Testis (tissue), 2 donors: ENCODE measurements at regions not wholly inside any gene's neighbourhood (a gene's known extent, or its start where the extent isn't known, plus 50 kb on each side); places are given as distances from the start of the nearest gene placed in this dataset.

Experiments
- POLR2A ChIP-seq: fragments of 450-650 bp; IDR thresholded peaks from one replicate; pipeline ENCODE4 v1.6.1; 2017; ENCODE audit warnings: antibody characterized with exemption, mild to moderate bottlenecking, moderate library complexity
- TF ChIP-seq, protein P1 (sequence below), 3 experiments: fragments of 450-650 bp in 2 of 3; fragments of 200-600 bp in 1 of 3; sonication (generic) in 1 of 3; IDR thresholded peaks; one replicate each; pipeline ENCODE4 v1.5.1; 2016 to 2019; ENCODE audit warnings: antibody characterized with exemption in 3 of 3, mild to moderate bottlenecking in 2 of 3, moderate library complexity in 1 of 3

DNA sequence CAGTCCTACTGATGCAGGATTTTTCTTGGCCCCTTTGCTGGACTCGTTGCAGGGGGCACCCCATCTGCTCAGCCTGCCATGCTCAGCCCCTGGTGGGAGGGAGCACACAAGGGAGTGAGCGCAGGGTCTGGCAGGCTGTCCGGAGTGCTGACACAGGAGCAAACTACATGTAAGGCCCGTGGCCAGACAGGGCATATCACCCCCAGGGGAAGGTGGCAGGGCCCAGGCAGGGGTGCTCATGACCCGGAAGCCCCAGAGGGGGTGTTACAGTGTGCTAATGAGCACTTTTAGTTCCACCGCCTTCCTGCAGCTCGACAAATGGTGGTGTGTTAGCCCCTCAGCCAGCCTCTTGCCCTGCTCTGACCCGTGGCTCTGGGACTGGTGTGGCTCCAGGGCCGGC, 645.6 kb upstream of the TMEM132C start:
- TF ChIP-seq, protein P1, sequence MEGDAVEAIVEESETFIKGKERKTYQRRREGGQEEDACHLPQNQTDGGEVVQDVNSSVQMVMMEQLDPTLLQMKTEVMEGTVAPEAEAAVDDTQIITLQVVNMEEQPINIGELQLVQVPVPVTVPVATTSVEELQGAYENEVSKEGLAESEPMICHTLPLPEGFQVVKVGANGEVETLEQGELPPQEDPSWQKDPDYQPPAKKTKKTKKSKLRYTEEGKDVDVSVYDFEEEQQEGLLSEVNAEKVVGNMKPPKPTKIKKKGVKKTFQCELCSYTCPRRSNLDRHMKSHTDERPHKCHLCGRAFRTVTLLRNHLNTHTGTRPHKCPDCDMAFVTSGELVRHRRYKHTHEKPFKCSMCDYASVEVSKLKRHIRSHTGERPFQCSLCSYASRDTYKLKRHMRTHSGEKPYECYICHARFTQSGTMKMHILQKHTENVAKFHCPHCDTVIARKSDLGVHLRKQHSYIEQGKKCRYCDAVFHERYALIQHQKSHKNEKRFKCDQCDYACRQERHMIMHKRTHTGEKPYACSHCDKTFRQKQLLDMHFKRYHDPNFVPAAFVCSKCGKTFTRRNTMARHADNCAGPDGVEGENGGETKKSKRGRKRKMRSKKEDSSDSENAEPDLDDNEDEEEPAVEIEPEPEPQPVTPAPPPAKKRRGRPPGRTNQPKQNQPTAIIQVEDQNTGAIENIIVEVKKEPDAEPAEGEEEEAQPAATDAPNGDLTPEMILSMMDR (IDR thresholded peaks at IDR 0.05) = no peak
- TF ChIP-seq POLR2A = no peak
